HG03457 (cell line): ENCODE measurements at regions not wholly inside any gene's neighbourhood (a gene's known extent, or its start where the extent isn't known, plus 50 kb on each side); places are given as distances from the start of the nearest gene placed in this dataset.
"Not testable (repeated sequence)": the region's sequence is repeated elsewhere in the genome, so short reads cannot be mapped to it uniquely, and the experiment has no call there.

Source experiments
- ATAC-seq: cut with Tn5 transposase; IDR thresholded peaks from one replicate; pipeline ENCODE4 v1.9.1; 2021; ENCODE audit warnings: moderate number of reproducible peaks; ENCODE audit not compliant: unreplicated experiment

- no peak for ATAC-seq
These were observed 92.3 kb downstream of the BLID start for GRCh38 chr11:122023614-122024250.

- no peak for ATAC-seq
These were observed 93.4 kb downstream of the BLID start for GRCh38 chr11:122022646-122023045.

- ATAC-seq: no peak
These were observed 95.1 kb downstream of the BLID start for GRCh38 chr11:122020902-122021301.

GRCh38 chr11:122019908-122020694 is 95.9 kb downstream of the BLID start:
- ATAC-seq: no peak

GRCh38 chr11:122007601-122008071 is 108.4 kb downstream of the BLID start:
- ATAC-seq: no peak

GRCh38 chr11:122004446-122004845 is 111.6 kb downstream of the BLID start:
- ATAC-seq: no peak

- ATAC-seq: no peak
These were observed 113.1 kb downstream of the BLID start for GRCh38 chr11:122002926-122003325.

GRCh38 chr11:122002047-122002446 is 114.0 kb downstream of the BLID start:
- ATAC-seq: no peak

- no peak for ATAC-seq
These were observed 116.4 kb downstream of the BLID start for GRCh38 chr11:121999651-122000050.

GRCh38 chr11:121996574-121996973 is 119.4 kb downstream of the BLID start:
- ATAC-seq: no peak

GRCh38 chr11:121983901-121984300 is 132.1 kb downstream of the BLID start:
- no peak for ATAC-seq

GRCh38 chr11:121977914-121978313 is 138.1 kb downstream of the BLID start:
- ATAC-seq: not testable (repeated sequence)

- no peak for ATAC-seq
These were observed 147.4 kb downstream of the BLID start for GRCh38 chr11:121968638-121969037.

GRCh38 chr11:121967131-121967704 is 148.8 kb downstream of the BLID start:
- no peak for ATAC-seq

- no peak for ATAC-seq
These were observed 150.7 kb downstream of the BLID start for GRCh38 chr11:121965330-121965729.

- no peak for ATAC-seq
These were observed 151.4 kb downstream of the BLID start for GRCh38 chr11:121964591-121964990.

GRCh38 chr11:121963846-121964245 is 152.2 kb downstream of the BLID start:
- ATAC-seq: not testable (repeated sequence)

- ATAC-seq: no peak
These were observed 154.7 kb downstream of the BLID start for GRCh38 chr11:121961321-121961801.

- no peak for ATAC-seq
These were observed 157.1 kb downstream of the BLID start for GRCh38 chr11:121958971-121959325.

- no peak for ATAC-seq
These were observed 157.6 kb downstream of the BLID start for GRCh38 chr11:121958323-121958970.

- no peak for ATAC-seq
These were observed 162.9 kb downstream of the BLID start for GRCh38 chr11:121953122-121953521.
